Endothelial cell (in vitro differentiated cells): ENCODE measurements at regions not wholly inside any gene's neighbourhood (a gene's known extent, or its start where the extent isn't known, plus 50 kb on each side); places are given as distances from the start of the nearest gene placed in this dataset.

Experiments used
- DNase-seq: peaks from one replicate; pipeline ENCODE4 v3.0.0; 2021; ENCODE audit warnings: low spot score
- H3K27ac Mint-ChIP-seq: one replicate; pipeline ENCODE4 v1.8.0; 2021; ENCODE audit warnings: mixed read lengths, inconsistent platforms; ENCODE audit not compliant: unreplicated experiment
- H3K27me3 Mint-ChIP-seq: one replicate; pipeline ENCODE4 v1.8.0; 2021; ENCODE audit warnings: mild to moderate bottlenecking, moderate library complexity, mixed read lengths, inconsistent platforms; ENCODE audit not compliant: unreplicated experiment
- H3K36me3 Mint-ChIP-seq: one replicate; pipeline ENCODE4 v1.8.0; 2021; ENCODE audit warnings: mild to moderate bottlenecking, low read depth, mixed read lengths, inconsistent platforms; ENCODE audit not compliant: unreplicated experiment
- H3K4me1 Mint-ChIP-seq: one replicate; pipeline ENCODE4 v1.8.0; 2021; ENCODE audit warnings: mild to moderate bottlenecking, mixed read lengths, inconsistent platforms; ENCODE audit not compliant: unreplicated experiment
- H3K4me3 Mint-ChIP-seq: one replicate; pipeline ENCODE4 v1.8.0; 2021; ENCODE audit warnings: mild to moderate bottlenecking, mixed read lengths, inconsistent platforms; ENCODE audit not compliant: unreplicated experiment
- H3K9me3 Mint-ChIP-seq: one replicate; pipeline ENCODE4 v1.8.0; 2021; ENCODE audit warnings: mixed read lengths, inconsistent platforms; ENCODE audit not compliant: unreplicated experiment
- TF ChIP-seq, protein P1 (sequence below): fragments of 200-600 bp; sonication (generic); IDR thresholded peaks from one replicate; pipeline ENCODE4 v1.5.0; 2021; ENCODE audit warnings: antibody characterized with exemption; ENCODE audit not compliant: unreplicated experiment

DNA sequence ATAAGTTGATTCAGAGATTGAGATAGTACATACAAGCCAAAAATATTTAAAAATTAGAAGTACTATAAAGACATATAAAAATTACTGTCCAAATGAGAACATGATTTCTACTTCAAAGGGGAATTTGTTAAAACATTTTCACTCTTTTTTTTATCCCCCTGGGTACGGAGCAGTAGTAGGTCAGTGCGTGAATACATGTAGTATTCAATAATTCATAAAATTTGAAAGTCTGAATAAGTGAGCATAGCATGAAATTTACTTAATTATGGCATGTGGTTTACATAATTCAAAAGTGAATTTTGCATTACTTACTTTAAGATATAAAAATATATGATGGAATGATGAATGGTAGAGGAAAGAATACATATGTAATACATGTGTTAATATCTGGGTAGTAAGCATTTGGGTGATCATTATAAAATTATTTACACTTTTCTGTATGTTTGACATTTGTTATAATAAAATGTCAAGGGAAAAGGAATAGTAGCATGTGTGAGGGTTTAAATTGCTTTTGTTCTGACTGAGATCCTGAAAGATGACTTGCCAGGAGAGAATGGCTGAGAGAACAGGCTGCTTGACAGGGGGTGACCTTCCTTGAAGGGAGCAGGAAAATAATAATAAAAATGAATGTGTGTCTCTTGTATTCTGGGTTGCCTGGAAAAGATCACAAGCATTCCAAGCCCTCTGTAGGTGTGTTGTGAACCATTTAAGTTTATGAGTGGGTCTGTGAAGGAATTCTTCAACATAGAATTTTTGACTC, 1178.8 kb downstream of the ZPLD1 start:
- Mint-ChIP-seq H3K9me3 (no peaks in the 10 kb centered on the region), H3K4me3 (no peak overlapping the region), H3K4me1 (no peaks in the 10 kb centered on the region), H3K27me3 (no peaks in the 10 kb centered on the region), H3K36me3 (no peaks in the 10 kb centered on the region), H3K27ac (no peak overlapping the region)
- TF ChIP-seq, protein P1, sequence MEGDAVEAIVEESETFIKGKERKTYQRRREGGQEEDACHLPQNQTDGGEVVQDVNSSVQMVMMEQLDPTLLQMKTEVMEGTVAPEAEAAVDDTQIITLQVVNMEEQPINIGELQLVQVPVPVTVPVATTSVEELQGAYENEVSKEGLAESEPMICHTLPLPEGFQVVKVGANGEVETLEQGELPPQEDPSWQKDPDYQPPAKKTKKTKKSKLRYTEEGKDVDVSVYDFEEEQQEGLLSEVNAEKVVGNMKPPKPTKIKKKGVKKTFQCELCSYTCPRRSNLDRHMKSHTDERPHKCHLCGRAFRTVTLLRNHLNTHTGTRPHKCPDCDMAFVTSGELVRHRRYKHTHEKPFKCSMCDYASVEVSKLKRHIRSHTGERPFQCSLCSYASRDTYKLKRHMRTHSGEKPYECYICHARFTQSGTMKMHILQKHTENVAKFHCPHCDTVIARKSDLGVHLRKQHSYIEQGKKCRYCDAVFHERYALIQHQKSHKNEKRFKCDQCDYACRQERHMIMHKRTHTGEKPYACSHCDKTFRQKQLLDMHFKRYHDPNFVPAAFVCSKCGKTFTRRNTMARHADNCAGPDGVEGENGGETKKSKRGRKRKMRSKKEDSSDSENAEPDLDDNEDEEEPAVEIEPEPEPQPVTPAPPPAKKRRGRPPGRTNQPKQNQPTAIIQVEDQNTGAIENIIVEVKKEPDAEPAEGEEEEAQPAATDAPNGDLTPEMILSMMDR: no peak
- DNase-seq: no peak

- Mint-ChIP-seq H3K4me1 (no peaks in the 10 kb centered on the region), H3K36me3 (no peaks in the 10 kb centered on the region), H3K27ac (no peak overlapping the region), H3K9me3 (no peaks in the 10 kb centered on the region), H3K4me3 (no peak overlapping the region), H3K27me3 (no peaks in the 10 kb centered on the region)
- TF ChIP-seq, protein P1: no peak
- no peak for DNase-seq
Observed at GRCh38 chr3:103614719-103615118, 1179.9 kb downstream of the ZPLD1 start.

DNA sequence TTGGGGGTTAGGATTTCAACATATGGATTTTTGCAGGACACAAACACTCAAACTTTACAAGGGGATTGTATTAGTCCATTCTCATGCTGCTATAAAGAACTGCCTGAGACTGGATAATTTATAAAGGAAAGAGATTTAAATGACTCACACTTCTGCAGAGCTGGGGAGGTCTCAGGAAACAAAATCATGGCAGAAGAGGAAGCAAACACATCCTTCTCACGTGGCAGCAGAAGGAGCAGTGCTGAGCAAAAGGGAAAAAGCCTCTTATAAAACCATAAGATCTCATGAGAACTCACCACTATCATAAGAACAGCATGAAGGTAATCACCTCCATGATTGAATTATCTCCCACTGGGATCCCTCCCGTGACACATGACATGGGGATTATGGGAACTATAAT, 1183.1 kb downstream of the ZPLD1 start:
- Mint-ChIP-seq H3K27ac (no peak overlapping the region), H3K27me3 (no peaks in the 10 kb centered on the region), H3K4me1 (no peaks in the 10 kb centered on the region), H3K4me3 (no peak overlapping the region), H3K9me3 (no peaks in the 10 kb centered on the region), H3K36me3 (no peaks in the 10 kb centered on the region)
- TF ChIP-seq, protein P1: no peak
- no peak for DNase-seq

- Mint-ChIP-seq H3K4me3 (no peak overlapping the region), H3K4me1 (no peaks in the 10 kb centered on the region), H3K36me3 (no peaks in the 10 kb centered on the region), H3K27me3 (no peaks in the 10 kb centered on the region), H3K27ac (no peak overlapping the region), H3K9me3 (no peaks in the 10 kb centered on the region)
- DNase-seq: no peak
- TF ChIP-seq, protein P1: no peak
Observed at GRCh38 chr3:103624271-103624670, 1189.5 kb downstream of the ZPLD1 start.

GRCh38 chr3:103629391-103629790, 1194.6 kb downstream of the ZPLD1 start:
- Mint-ChIP-seq H3K4me3 (no peak overlapping the region), H3K27me3 (peaks cover 2% of the 10 kb centered on the region), H3K27ac (no peak overlapping the region), H3K36me3 (peaks cover 3% of the 10 kb centered on the region), H3K9me3 (no peaks in the 10 kb centered on the region), H3K4me1 (no peaks in the 10 kb centered on the region)
- no peak for DNase-seq
- TF ChIP-seq, protein P1: no peak
